ENCODE measurements at regions not wholly inside any gene's neighbourhood (a gene's known extent, or its start where the extent isn't known, plus 50 kb on each side); places are given as distances from the start of the nearest gene placed in this dataset.

- Histone ChIP-seq H3K36me3 (ENCODE audit: insufficient read depth, low read length) (no peaks in the 10 kb centered on the region), H2AFZ (ENCODE audit: low read length) (no peak overlapping the region), H3K4me3 (ENCODE audit: low read depth, low read length, poor library complexity, severe bottlenecking) (no peak overlapping the region), H3K4me2 (ENCODE audit: low read length) (no peak overlapping the region), H4K20me1 (ENCODE audit: insufficient read depth, low read length) (no peaks in the 10 kb centered on the region), H3K4me1 (ENCODE audit: insufficient read depth, low read length, poor library complexity, severe bottlenecking) (no peaks in the 10 kb centered on the region), H3K9me2 (ENCODE audit: insufficient read depth, low read length) (no peaks in the 10 kb centered on the region), H3K79me2 (ENCODE audit: insufficient read depth, low read depth, low read length) (no peaks in the 10 kb centered on the region), H3K27ac (ENCODE audit: low read depth, low read length, poor library complexity, severe bottlenecking) (no peak overlapping the region), H3K9me3 (ENCODE audit: low read length) (no peaks in the 10 kb centered on the region)
- ChIA-PET POLR2A (no interaction called here), CTCF (ENCODE audit: unreplicated experiment) (no interaction called here)
- TF ChIP-seq EZH2phosphoT487 (IDR thresholded peaks at IDR 0.05; ENCODE audit: borderline replicate concordance, low read depth, low read length), result no peak
- no peak for TF ChIP-seq CTCF (conservative IDR thresholded peaks at IDR 0.05; ENCODE audit: low read length)
- BruUV-seq (replicated peaks), result no TSS peak
- intact Hi-C loops (cut with micrococcal nuclease; ENCODE audit: unreplicated experiment), result no loop called here
- no peak for DNase-seq (ENCODE audit: low spot score)
Observed at GRCh38 chr7:57245206-57245605, 113.0 kb upstream of the ZNF479 start.

- no peak overlapping the region for H3K4me2 ChIP-seq (ENCODE audit: low read length)
- H4K20me1 ChIP-seq (ENCODE audit: insufficient read depth, low read length), result no peaks in the 10 kb centered on the region
- POLR2A ChIA-PET, result no interaction called here
- H3K79me2 ChIP-seq (ENCODE audit: insufficient read depth, low read depth, low read length), result no peaks in the 10 kb centered on the region
- no TSS peak for BruUV-seq (replicated peaks)
- DNase-seq (ENCODE audit: low spot score), result no peak
- no peak overlapping the region for H3K27ac ChIP-seq (ENCODE audit: low read depth, low read length, poor library complexity, severe bottlenecking)
- intact Hi-C loops (cut with micrococcal nuclease; ENCODE audit: unreplicated experiment), result no loop called here
- no peaks in the 10 kb centered on the region for H3K9me3 ChIP-seq (ENCODE audit: low read length)
- H2AFZ ChIP-seq (ENCODE audit: low read length), result no peak overlapping the region
- CTCF ChIA-PET (ENCODE audit: unreplicated experiment), result no interaction called here
- no peaks in the 10 kb centered on the region for H3K4me1 ChIP-seq (ENCODE audit: insufficient read depth, low read length, poor library complexity, severe bottlenecking)
- H3K9me2 ChIP-seq (ENCODE audit: insufficient read depth, low read length), result no peaks in the 10 kb centered on the region
- no peak for TF ChIP-seq EZH2phosphoT487 (IDR thresholded peaks at IDR 0.05; ENCODE audit: borderline replicate concordance, low read depth, low read length)
- TF ChIP-seq CTCF (conservative IDR thresholded peaks at IDR 0.05; ENCODE audit: low read length), result no peak
- H3K4me3 ChIP-seq (ENCODE audit: low read depth, low read length, poor library complexity, severe bottlenecking), result no peak overlapping the region
- no peaks in the 10 kb centered on the region for H3K36me3 ChIP-seq (ENCODE audit: insufficient read depth, low read length)
Observed at GRCh38 chr7:57250801-57251200, 118.6 kb upstream of the ZNF479 start.

- H3K79me2 ChIP-seq (ENCODE audit: insufficient read depth, low read depth, low read length), result no peaks in the 10 kb centered on the region
- intact Hi-C loops (cut with micrococcal nuclease; ENCODE audit: unreplicated experiment), result no loop called here
- POLR2A ChIA-PET, result no interaction called here
Observed at GRCh38 chr7:57256637-57257375, 124.6 kb upstream of the ZNF479 start.

More at GRCh38 chr7:57256637-57257375, 124.6 kb upstream of the ZNF479 start:
- Histone ChIP-seq H3K4me3 (ENCODE audit: low read depth, low read length, poor library complexity, severe bottlenecking) (no peak overlapping the region), H3K4me1 (ENCODE audit: insufficient read depth, low read length, poor library complexity, severe bottlenecking) (no peaks in the 10 kb centered on the region), H3K9me3 (ENCODE audit: low read length) (no peaks in the 10 kb centered on the region), H3K4me2 (ENCODE audit: low read length) (no peak overlapping the region), H3K9me2 (ENCODE audit: insufficient read depth, low read length) (no peaks in the 10 kb centered on the region), H2AFZ (ENCODE audit: low read length) (no peak overlapping the region), H3K27ac (ENCODE audit: low read depth, low read length, poor library complexity, severe bottlenecking) (no peak overlapping the region), H4K20me1 (ENCODE audit: insufficient read depth, low read length) (no peaks in the 10 kb centered on the region), H3K36me3 (ENCODE audit: insufficient read depth, low read length) (no peaks in the 10 kb centered on the region)
- DNase-seq (ENCODE audit: low spot score), result no peak
- TF ChIP-seq EZH2phosphoT487 (IDR thresholded peaks at IDR 0.05; ENCODE audit: borderline replicate concordance, low read depth, low read length) (no peak), CTCF (conservative IDR thresholded peaks at IDR 0.05; ENCODE audit: low read length) (no peak)
- CTCF ChIA-PET (ENCODE audit: unreplicated experiment), result no interaction called here
- no TSS peak for BruUV-seq (replicated peaks)

All from OCI-LY7 (cell line).